Astrocyte (in vitro differentiated cells and primary cell): ENCODE measurements at regions not wholly inside any gene's neighbourhood (a gene's known extent, or its start where the extent isn't known, plus 50 kb on each side); places are given as distances from the start of the nearest gene placed in this dataset.

Experiments used
- DNase-seq: peaks from one replicate; pipeline ENCODE4 v3.0.0-alpha.2; 2010; ENCODE audit warnings: low read depth
- FAIRE-seq: peaks from 2 replicates; lab custom pipeline; 2011; peaks lifted over from hg19 to GRCh38; lab: Jason Lieb, UNC
- H2AFZ ChIP-seq: 2 replicates; pipeline ENCODE4 v1.6.0; 2012; ENCODE audit warnings: low read depth, low read length, inconsistent platforms
- H3K27ac ChIP-seq: 2 replicates; pipeline ENCODE4 v1.5.1; 2011; ENCODE audit warnings: low read depth, low read length, inconsistent platforms
- H3K27me3 ChIP-seq: 2 replicates; pipeline ENCODE4 v1.6.0; 2011; ENCODE audit warnings: low read length, inconsistent platforms; ENCODE audit not compliant: insufficient read depth
- H3K36me3 ChIP-seq: 2 replicates; pipeline ENCODE4 v1.5.1; 2011; ENCODE audit warnings: low read length, inconsistent platforms; ENCODE audit not compliant: insufficient read depth
- H3K4me1 ChIP-seq: 2 replicates; pipeline ENCODE4 v1.5.1; 2011; ENCODE audit warnings: low read length, inconsistent platforms; ENCODE audit not compliant: insufficient read depth
- H3K4me2 ChIP-seq: 2 replicates; pipeline ENCODE4 v1.6.0; 2012; ENCODE audit warnings: low read length, inconsistent platforms
- H3K4me3 ChIP-seq: 2 replicates; pipeline ENCODE4 v1.5.1; 2011; ENCODE audit warnings: low read depth, mild to moderate bottlenecking, low read length, inconsistent platforms; ENCODE audit not compliant: insufficient read depth
- H3K79me2 ChIP-seq: 2 replicates; pipeline ENCODE4 v1.6.0; 2012; ENCODE audit warnings: mild to moderate bottlenecking, low read length, inconsistent platforms; ENCODE audit not compliant: insufficient read depth
- H3K9ac ChIP-seq: 2 replicates; pipeline ENCODE4 v1.6.0; 2012; ENCODE audit warnings: mild to moderate bottlenecking, low read length, inconsistent platforms
- H3K9me3 ChIP-seq: 2 replicates; pipeline ENCODE4 v1.5.1; 2012; ENCODE audit warnings: low read depth, mild to moderate bottlenecking, low read length, inconsistent platforms; ENCODE audit not compliant: insufficient read depth
- H4K20me1 ChIP-seq: 2 replicates; pipeline ENCODE4 v1.6.0; 2012; ENCODE audit warnings: low read length, inconsistent platforms; ENCODE audit not compliant: insufficient read depth
- H3K27ac Mint-ChIP-seq: one replicate; pipeline ENCODE4 v1.8.0; 2021; ENCODE audit warnings: mild to moderate bottlenecking, mixed read lengths; ENCODE audit not compliant: unreplicated experiment
- H3K27me3 Mint-ChIP-seq: one replicate; pipeline ENCODE4 v1.8.0; 2021; ENCODE audit warnings: low read depth, mixed read lengths; ENCODE audit not compliant: unreplicated experiment
- H3K36me3 Mint-ChIP-seq: one replicate; pipeline ENCODE4 v1.8.0; 2021; ENCODE audit warnings: low read depth, mixed read lengths; ENCODE audit not compliant: unreplicated experiment
- H3K4me1 Mint-ChIP-seq: one replicate; pipeline ENCODE4 v1.8.0; 2021; ENCODE audit warnings: low read depth, mixed read lengths; ENCODE audit not compliant: unreplicated experiment
- H3K4me3 Mint-ChIP-seq: one replicate; pipeline ENCODE4 v1.8.0; 2021; ENCODE audit warnings: mild to moderate bottlenecking, moderate library complexity, mixed read lengths; ENCODE audit not compliant: unreplicated experiment
- H3K9me3 Mint-ChIP-seq: one replicate; pipeline ENCODE4 v1.8.0; 2021; ENCODE audit warnings: mild to moderate bottlenecking, mixed read lengths; ENCODE audit not compliant: unreplicated experiment
- CTCF ChIP-seq: IDR thresholded peaks from 2 replicates; pipeline ENCODE4 v1.5.1; 2011; ENCODE audit warnings: low read depth, mild to moderate bottlenecking, inconsistent platforms, low read length, moderate library complexity; ENCODE audit not compliant: insufficient read depth
- EZH2 ChIP-seq: IDR thresholded peaks from 2 replicates; pipeline ENCODE4 v1.6.1; 2012; ENCODE audit warnings: mild to moderate bottlenecking, low read length, inconsistent platforms; ENCODE audit not compliant: insufficient read depth

GRCh38 chr5:174191850-174192655 is 146.5 kb downstream of the NSG2 start:
- H3K4me1 ChIP-seq = no peaks in the 10 kb centered on the region
- DNase-seq (no peak), FAIRE-seq (no peak)
- Mint-ChIP-seq H3K9me3 (peaks cover 2% of the 10 kb centered on the region), H3K4me1 (no peaks in the 10 kb centered on the region), H3K27me3 (peaks cover 44% of the 10 kb centered on the region), H3K4me3 (no peak overlapping the region), H3K36me3 (no peaks in the 10 kb centered on the region), H3K27ac (no peak overlapping the region)
- peaks cover 8% of the 10 kb centered on the region for H3K27me3 ChIP-seq
- no peaks in the 10 kb centered on the region for H4K20me1 ChIP-seq
- no peak overlapping the region for H2AFZ ChIP-seq
- TF ChIP-seq CTCF (no peak), EZH2 (no peak)
- H3K9me3 ChIP-seq = no peaks in the 10 kb centered on the region
- H3K9ac ChIP-seq = no peak overlapping the region
- H3K4me2 ChIP-seq = no peak overlapping the region
- H3K27ac ChIP-seq = no peak overlapping the region
- H3K4me3 ChIP-seq = no peak overlapping the region
- H3K36me3 ChIP-seq = no peaks in the 10 kb centered on the region
- H3K79me2 ChIP-seq = no peaks in the 10 kb centered on the region

- no peak overlapping the region for H3K27ac ChIP-seq
- H2AFZ ChIP-seq = no peak overlapping the region
- H3K9ac ChIP-seq = no peak overlapping the region
- H3K79me2 ChIP-seq = no peaks in the 10 kb centered on the region
- H3K4me2 ChIP-seq = no peak overlapping the region
- no peak for FAIRE-seq
- no peak for DNase-seq
- H3K9me3 Mint-ChIP-seq = peaks cover 2% of the 10 kb centered on the region
- no peaks in the 10 kb centered on the region for H3K36me3 ChIP-seq
- H3K36me3 Mint-ChIP-seq = no peaks in the 10 kb centered on the region
- H4K20me1 ChIP-seq = no peaks in the 10 kb centered on the region
- no peaks in the 10 kb centered on the region for H3K4me1 ChIP-seq
- peaks cover 8% of the 10 kb centered on the region for H3K27me3 ChIP-seq
- no peak overlapping the region for H3K4me3 Mint-ChIP-seq
- TF ChIP-seq EZH2 (no peak), CTCF (no peak)
- no peaks in the 10 kb centered on the region for H3K9me3 ChIP-seq
- no peaks in the 10 kb centered on the region for H3K4me1 Mint-ChIP-seq
- no peak overlapping the region for H3K27ac Mint-ChIP-seq
- no peak overlapping the region for H3K4me3 ChIP-seq
- H3K27me3 Mint-ChIP-seq = peaks cover 42% of the 10 kb centered on the region
Observed at GRCh38 chr5:174192901-174193300, 147.4 kb downstream of the NSG2 start.

GRCh38 chr5:174195517-174195916 is 150.0 kb downstream of the NSG2 start:
- no peak for DNase-seq
- Histone ChIP-seq H3K9ac (no peak overlapping the region), H2AFZ (no peak overlapping the region), H4K20me1 (no peaks in the 10 kb centered on the region), H3K27me3 (no peaks in the 10 kb centered on the region), H3K4me3 (no peak overlapping the region), H3K36me3 (no peaks in the 10 kb centered on the region), H3K79me2 (no peaks in the 10 kb centered on the region), H3K4me1 (no peaks in the 10 kb centered on the region), H3K9me3 (no peaks in the 10 kb centered on the region), H3K4me2 (no peak overlapping the region), H3K27ac (no peak overlapping the region)
- H3K27ac Mint-ChIP-seq = no peak overlapping the region
- no peak for FAIRE-seq
- H3K4me1 Mint-ChIP-seq = no peaks in the 10 kb centered on the region
- no peak for TF ChIP-seq EZH2
- no peak for TF ChIP-seq CTCF
- H3K4me3 Mint-ChIP-seq = no peak overlapping the region
- peaks cover 28% of the 10 kb centered on the region for H3K27me3 Mint-ChIP-seq
- no peaks in the 10 kb centered on the region for H3K36me3 Mint-ChIP-seq
- H3K9me3 Mint-ChIP-seq = no peaks in the 10 kb centered on the region
